ENCODE measurements at regions not wholly inside any gene's neighbourhood (a gene's known extent, or its start where the extent isn't known, plus 50 kb on each side); places are given as distances from the start of the nearest gene placed in this dataset.

DNA sequence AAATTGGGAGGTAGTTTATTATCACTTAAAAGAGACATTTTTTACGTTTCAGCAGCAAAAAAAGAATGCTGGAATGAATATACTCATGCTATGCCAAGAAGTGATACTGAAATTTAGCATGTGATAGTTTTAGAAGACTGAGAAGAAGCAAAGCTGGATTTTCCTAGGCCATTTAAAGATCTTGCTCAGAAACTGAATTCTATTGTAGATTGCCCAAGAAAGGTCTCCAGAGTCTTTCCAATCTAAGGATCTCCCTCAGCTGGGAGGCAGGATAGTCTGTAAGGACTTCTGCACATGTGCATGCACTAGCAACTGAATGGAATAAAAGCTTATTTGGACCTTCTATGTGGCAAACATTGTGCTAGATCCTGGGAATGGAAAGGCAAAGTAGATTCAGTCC lies 334.5 kb downstream of the DTWD2 start:
- H3K36me3 Mint-ChIP-seq (ENCODE audit: low read depth): no peaks in the 10 kb centered on the region
- no peak overlapping the region for H3K27ac Mint-ChIP-seq
- no peaks in the 10 kb centered on the region for H3K27me3 Mint-ChIP-seq (ENCODE audit: low read depth)
- no peak overlapping the region for H3K4me3 Mint-ChIP-seq
- H3K4me1 Mint-ChIP-seq (ENCODE audit: low read depth): no peaks in the 10 kb centered on the region
- peaks cover 29% of the 10 kb centered on the region for H3K9me3 Mint-ChIP-seq

DNA sequence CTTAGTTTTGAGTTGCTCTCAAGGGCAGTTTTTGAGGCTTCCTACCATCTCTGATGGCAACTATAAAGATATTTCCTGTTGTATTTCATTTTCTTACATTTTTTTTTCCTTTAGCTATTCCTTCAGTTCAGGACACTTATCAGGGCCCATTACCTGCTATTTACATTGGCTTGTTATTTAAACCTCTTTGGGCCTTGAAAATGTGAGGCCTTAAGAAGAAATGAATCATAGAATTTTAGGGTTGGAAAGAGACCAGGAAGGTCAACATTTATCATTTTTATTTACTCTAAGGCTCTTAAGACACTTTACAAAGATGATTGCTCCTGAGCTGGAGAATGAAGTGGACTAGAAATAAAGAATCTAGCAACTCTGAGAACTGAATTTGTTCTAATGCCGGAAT lies 335.2 kb downstream of the DTWD2 start:
- H3K36me3 Mint-ChIP-seq (ENCODE audit: low read depth): no peaks in the 10 kb centered on the region
- H3K9me3 Mint-ChIP-seq: peaks cover 23% of the 10 kb centered on the region
- no peaks in the 10 kb centered on the region for H3K27me3 Mint-ChIP-seq (ENCODE audit: low read depth)
- no peaks in the 10 kb centered on the region for H3K4me1 Mint-ChIP-seq (ENCODE audit: low read depth)
- H3K4me3 Mint-ChIP-seq: no peak overlapping the region
- H3K27ac Mint-ChIP-seq: no peak overlapping the region

DNA sequence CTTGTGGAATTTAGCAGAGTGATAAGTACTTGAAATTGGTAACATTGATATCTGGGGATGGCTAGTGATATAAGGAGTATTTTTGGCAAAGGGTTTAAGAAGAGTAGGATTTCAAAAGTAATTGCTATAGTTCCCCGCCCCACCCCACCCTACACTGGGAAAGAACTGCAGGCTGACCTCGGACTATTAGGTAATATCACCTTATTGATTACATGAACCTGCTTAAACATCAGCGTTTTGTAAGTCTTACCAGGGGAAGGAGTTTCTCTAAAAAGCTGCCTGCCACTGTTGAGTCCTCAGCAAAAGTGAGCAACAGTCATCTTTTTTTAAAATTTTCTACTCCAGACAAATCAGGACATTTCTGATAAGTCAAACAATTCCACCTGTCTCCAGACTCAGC lies 337.3 kb downstream of the DTWD2 start:
- no peaks in the 10 kb centered on the region for H3K27me3 Mint-ChIP-seq (ENCODE audit: low read depth)
- H3K27ac Mint-ChIP-seq: no peak overlapping the region
- no peaks in the 10 kb centered on the region for H3K36me3 Mint-ChIP-seq (ENCODE audit: low read depth)
- peaks cover 1% of the 10 kb centered on the region for H3K9me3 Mint-ChIP-seq
- H3K4me1 Mint-ChIP-seq (ENCODE audit: low read depth): no peaks in the 10 kb centered on the region
- no peak overlapping the region for H3K4me3 Mint-ChIP-seq

DNA sequence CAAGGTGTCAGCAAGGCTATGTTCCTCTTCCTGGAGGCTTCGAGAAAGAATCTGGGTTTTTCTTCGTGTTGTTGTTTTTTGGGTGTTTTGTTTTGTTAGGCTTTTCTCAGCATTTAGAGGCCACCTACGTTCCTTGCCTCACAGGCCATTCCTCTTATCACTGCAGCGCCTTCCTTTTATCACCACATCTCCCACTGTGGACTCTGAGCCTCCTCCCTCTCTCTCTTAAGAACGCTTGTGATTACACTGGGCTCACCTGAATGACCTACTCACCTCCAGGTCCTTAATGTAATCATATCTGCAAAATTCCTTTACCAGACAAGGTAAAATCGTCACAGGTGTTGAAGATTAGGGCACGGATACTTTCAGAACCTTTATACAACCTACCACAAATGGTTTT lies 340.8 kb downstream of the DTWD2 start:
- Mint-ChIP-seq H3K4me1 (ENCODE audit: low read depth) (no peaks in the 10 kb centered on the region), H3K4me3 (no peak overlapping the region), H3K9me3 (no peaks in the 10 kb centered on the region), H3K27ac (no peak overlapping the region), H3K27me3 (ENCODE audit: low read depth) (no peaks in the 10 kb centered on the region), H3K36me3 (ENCODE audit: low read depth) (no peaks in the 10 kb centered on the region)

DNA sequence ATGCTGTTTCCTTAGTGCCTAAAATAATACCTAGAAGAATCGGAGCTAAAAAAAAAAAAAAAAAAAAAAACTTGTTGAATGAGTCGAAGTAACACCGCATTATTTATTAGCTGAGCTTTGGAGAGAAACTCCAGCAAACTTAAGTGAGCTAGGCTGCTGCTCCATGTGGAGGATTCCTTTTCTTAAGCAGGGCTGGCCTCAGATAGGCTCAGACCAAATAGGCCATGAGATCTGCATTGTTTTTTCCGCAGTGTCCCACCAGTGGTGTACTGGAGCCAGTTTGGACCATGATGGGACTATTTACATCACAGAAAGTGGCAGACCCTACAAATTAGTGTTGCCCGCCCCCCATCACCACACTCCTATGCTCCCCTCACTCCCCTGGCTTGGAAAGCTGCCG lies 341.4 kb downstream of the DTWD2 start:
- Mint-ChIP-seq H3K9me3 (no peaks in the 10 kb centered on the region), H3K36me3 (ENCODE audit: low read depth) (no peaks in the 10 kb centered on the region), H3K4me3 (no peak overlapping the region), H3K27ac (no peak overlapping the region), H3K4me1 (ENCODE audit: low read depth) (no peaks in the 10 kb centered on the region), H3K27me3 (ENCODE audit: low read depth) (no peaks in the 10 kb centered on the region)

DNA sequence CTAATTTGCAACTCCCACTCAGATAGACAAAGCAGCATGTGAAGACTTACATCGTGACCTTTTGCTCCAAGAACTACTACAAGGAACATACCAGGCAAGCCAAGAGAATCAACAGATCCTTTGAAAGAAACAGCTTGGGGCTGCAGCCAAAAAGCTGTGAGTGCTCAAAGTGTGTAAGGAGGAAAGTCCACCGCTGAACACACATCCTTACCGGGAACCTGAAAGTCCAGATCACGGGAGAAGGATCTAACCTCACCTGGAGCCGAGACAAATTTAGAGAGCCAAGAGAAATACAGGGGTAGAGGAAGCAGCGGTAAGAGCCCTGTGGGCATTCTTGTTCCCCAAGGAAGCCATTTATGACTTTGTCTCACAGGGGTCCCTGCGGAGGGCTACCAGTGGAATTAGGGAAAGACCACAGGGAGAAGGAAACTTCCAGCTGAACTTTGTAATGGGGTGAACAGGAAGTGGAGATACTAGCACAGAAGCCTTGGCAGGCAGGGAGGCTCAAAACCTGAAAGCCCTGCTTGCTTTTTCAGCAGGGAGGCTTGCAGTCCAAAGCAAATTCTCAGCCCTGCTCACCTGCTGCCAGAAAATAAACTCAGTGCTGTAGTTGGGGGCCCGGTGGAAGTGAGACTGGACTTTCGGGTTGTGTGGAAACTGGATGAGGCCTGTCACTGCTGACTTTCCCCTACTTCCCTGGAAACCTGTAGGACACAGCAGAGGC lies 350.2 kb downstream of the DTWD2 start:
- Mint-ChIP-seq H3K9me3 (peaks cover 17% of the 10 kb centered on the region), H3K4me1 (ENCODE audit: low read depth) (no peaks in the 10 kb centered on the region), H3K36me3 (ENCODE audit: low read depth) (no peaks in the 10 kb centered on the region)

DNA sequence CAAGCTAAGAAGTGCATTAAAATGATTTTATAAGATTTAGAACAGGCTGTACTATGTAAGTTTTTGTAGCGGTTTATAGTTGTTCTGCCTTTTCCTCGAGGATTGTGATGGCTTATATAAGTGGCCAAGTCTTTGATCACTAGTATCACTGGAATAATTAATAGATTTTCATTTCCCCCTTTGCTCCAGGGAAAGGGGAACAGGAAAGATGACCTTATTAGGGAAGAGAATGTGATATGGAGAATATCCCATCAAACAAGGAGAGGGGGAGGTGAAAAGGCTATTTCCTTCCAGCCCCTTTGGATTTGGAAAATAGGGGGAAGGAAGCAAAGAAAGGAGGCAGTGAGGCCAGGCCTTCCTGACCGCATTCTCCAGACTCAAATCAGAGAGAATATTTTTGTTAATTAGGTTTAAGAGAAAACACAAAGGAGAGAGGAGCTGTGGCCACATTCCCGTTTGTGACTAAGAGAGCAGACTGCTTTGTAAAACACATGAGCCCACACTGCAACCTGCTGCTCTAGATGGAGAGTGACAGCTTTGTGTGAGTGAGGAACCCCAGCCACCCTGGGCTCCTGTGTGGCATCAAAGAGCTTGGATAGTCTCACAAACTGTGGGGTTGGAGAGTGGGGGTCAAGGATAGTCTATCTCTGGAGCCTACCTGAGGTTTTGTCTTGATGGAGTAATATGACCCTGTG lies 359.5 kb downstream of the DTWD2 start:
- Mint-ChIP-seq H3K36me3 (ENCODE audit: low read depth) (no peaks in the 10 kb centered on the region), H3K4me3 (no peak overlapping the region), H3K4me1 (ENCODE audit: low read depth) (no peaks in the 10 kb centered on the region), H3K9me3 (no peaks in the 10 kb centered on the region), H3K27me3 (ENCODE audit: low read depth) (no peaks in the 10 kb centered on the region), H3K27ac (no peak overlapping the region)

More for the DNA sequence above, 350.2 kb downstream of the DTWD2 start:
- H3K27me3 Mint-ChIP-seq (ENCODE audit: low read depth): no peaks in the 10 kb centered on the region
- no peak overlapping the region for H3K4me3 Mint-ChIP-seq
- no peak overlapping the region for H3K27ac Mint-ChIP-seq

DNA sequence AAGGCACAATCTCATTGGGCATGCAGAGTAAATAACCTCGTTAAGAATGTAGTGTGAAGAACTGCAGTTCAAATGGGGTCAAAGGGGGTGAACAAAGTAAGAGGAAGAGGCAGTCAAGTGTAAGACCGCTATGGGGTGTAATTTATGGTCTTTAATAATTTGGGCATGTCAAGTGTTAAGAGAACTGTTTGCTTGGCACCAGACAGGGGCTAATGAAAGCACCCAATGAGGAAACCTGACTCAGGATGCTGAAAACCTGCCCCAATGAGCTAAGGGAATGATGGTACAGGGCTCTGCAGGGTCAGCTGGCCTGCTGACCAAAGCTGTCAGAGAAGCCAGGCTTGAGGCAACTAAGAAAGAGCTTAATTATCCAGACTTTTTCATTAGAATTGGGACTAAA lies 368.1 kb downstream of the DTWD2 start:
- Mint-ChIP-seq H3K4me3 (no peak overlapping the region), H3K27me3 (ENCODE audit: low read depth) (no peaks in the 10 kb centered on the region), H3K27ac (no peak overlapping the region), H3K4me1 (ENCODE audit: low read depth) (no peaks in the 10 kb centered on the region), H3K9me3 (no peaks in the 10 kb centered on the region), H3K36me3 (ENCODE audit: low read depth) (no peaks in the 10 kb centered on the region)

DNA sequence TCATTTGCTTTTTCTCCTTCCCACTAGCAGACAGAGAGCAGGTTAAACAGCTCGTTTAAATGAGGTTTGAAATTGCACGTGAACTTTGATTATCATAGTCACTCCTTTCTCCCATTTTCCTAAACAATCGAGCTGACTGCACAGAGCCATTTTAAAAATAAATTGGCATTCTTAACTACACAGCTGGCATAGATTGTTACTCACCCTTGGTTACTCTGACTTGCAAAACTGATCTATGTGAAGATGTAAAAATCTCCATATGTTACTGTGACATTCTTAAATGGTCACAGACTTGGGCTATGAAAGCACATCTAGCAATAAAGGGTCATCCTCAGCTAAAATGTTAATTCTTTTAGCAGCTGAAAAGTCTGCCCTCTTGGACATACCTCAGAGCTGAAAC lies 368.5 kb downstream of the DTWD2 start:
- Mint-ChIP-seq H3K4me3 (no peak overlapping the region), H3K27me3 (ENCODE audit: low read depth) (no peaks in the 10 kb centered on the region), H3K9me3 (no peaks in the 10 kb centered on the region), H3K36me3 (ENCODE audit: low read depth) (no peaks in the 10 kb centered on the region), H3K4me1 (ENCODE audit: low read depth) (no peaks in the 10 kb centered on the region), H3K27ac (no peak overlapping the region)

DNA sequence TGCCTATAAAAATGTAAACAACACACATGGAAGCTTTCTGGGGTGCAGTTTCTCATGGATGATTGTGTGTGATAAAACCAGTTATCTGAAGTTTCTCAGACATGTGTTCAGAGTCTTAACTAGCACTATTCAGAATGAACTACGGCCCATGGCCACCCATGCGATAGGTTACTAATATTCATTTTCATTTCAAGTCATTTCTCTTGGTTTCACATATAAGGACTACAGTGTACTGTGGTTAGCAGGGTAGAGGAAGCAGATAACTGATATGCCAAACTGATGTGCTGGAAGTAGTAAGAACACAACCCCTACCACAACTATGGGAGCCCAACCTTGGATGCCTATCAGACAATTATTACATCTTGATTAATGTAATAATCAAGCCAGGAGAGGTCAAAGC lies 372.1 kb downstream of the DTWD2 start:
- Mint-ChIP-seq H3K4me1 (ENCODE audit: low read depth) (no peaks in the 10 kb centered on the region), H3K4me3 (no peak overlapping the region), H3K27me3 (ENCODE audit: low read depth) (no peaks in the 10 kb centered on the region), H3K27ac (no peak overlapping the region), H3K36me3 (ENCODE audit: low read depth) (no peaks in the 10 kb centered on the region), H3K9me3 (no peaks in the 10 kb centered on the region)

DNA sequence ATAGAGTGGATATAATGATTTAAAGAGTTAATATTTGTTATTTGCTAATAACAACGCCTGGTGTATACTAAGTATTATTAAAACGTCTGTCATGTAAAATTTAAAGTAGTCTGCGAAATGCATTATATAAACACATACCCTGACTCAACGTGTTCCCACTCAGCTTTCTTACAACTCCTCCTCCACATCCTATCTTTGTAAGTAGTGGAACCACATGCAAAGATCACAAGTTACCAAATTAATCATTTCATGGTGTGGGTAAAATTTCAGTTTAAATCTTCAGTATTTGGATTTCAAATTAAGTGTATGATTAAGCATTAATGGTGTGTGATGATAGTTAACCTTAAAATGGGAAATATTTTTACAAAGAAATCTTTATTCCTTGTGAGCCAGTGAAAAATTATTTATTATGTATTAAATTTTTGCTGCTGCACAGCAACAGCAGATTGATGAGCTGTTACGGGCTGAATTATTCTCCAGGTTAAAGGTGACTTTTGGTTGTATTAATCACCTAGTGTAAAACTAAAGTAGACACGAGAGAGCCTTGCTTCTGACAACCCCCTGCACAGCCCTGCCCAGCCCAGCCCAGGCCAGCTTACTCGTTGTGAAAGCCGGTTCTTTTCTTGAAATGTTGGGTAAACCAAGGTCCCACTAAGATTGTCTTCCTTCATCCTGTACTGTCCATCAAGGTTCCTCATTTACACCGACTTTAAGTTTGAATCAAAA lies 373.5 kb downstream of the DTWD2 start:
- Mint-ChIP-seq H3K4me3 (no peak overlapping the region), H3K27ac (no peak overlapping the region), H3K36me3 (ENCODE audit: low read depth) (no peaks in the 10 kb centered on the region), H3K27me3 (ENCODE audit: low read depth) (no peaks in the 10 kb centered on the region), H3K9me3 (no peaks in the 10 kb centered on the region), H3K4me1 (ENCODE audit: low read depth) (no peaks in the 10 kb centered on the region)

DNA sequence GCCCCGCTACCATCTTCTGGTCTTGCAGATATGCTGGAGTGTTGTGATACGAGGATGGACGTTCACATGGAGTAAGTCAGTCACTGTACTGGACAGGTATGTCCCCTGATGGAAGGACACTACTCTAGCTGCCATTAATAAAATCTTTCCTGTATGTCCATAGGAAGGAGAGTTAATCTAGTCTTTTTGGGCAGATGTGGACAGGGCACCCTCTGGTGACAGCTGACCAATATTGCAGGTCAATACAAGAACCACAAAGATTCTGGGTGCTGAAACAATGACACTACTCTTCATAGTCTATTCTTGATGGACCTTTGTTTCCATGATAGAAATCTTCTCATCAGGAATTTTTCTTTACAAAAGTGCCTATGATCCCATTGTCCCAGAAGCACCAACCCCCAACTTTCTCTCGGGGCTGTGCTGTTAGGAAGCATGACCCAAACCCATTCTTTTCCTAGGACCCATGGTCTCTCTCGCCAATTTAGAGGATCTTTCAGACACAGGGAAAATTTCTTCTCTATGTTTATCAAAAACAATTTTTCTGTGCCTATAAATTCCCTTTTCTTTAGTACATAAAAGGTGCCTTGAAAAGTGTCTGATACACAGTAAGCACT lies 376.9 kb downstream of the DTWD2 start:
- H3K9me3 Mint-ChIP-seq: no peaks in the 10 kb centered on the region
- no peaks in the 10 kb centered on the region for H3K4me1 Mint-ChIP-seq (ENCODE audit: low read depth)
- no peak overlapping the region for H3K27ac Mint-ChIP-seq
- no peak overlapping the region for H3K4me3 Mint-ChIP-seq
- no peaks in the 10 kb centered on the region for H3K27me3 Mint-ChIP-seq (ENCODE audit: low read depth)
- H3K36me3 Mint-ChIP-seq (ENCODE audit: low read depth): no peaks in the 10 kb centered on the region

DNA sequence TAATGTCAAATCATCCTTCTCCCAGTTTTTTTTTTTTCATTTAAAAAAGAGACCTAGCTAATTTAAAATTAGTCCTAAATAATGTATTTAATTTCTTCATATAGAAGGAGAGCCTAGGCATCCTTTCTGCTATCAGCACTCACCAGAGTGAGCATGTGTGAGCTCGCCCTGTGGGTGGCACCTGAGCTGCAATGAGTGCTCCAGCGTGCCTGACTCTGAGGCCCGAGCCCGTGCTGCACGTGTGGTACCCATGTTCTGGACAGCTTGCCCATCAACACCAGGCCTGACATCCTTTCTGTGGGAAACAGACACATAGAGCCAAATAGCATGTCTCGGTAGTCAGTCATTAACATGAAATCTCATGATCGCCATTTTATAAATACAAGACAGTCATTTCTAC lies 381.4 kb downstream of the DTWD2 start:
- no peaks in the 10 kb centered on the region for H3K27me3 Mint-ChIP-seq (ENCODE audit: low read depth)
- no peaks in the 10 kb centered on the region for H3K9me3 Mint-ChIP-seq
- H3K4me3 Mint-ChIP-seq: no peak overlapping the region
- H3K4me1 Mint-ChIP-seq (ENCODE audit: low read depth): no peaks in the 10 kb centered on the region
- no peaks in the 10 kb centered on the region for H3K36me3 Mint-ChIP-seq (ENCODE audit: low read depth)
- no peak overlapping the region for H3K27ac Mint-ChIP-seq

DNA sequence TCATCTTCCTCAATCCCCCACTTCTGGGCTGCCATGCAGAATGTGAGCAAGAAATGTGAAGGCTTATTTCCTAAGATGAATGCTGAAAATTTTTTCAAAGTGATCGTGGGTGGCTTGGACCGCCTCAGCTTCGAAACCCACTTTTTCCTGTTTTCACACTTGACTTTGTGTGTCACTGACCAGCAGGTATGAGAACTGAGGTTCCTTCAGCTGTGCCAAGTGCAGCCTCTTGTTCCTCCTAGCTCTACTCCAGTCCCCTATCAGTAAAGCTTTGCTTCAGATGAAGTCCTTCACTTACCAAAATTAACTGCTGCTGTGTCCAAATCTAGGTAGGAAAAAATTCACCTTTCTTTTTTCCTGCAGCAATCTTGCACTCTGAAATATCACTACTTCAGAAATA lies 382.6 kb downstream of the DTWD2 start:
- H3K4me3 Mint-ChIP-seq: no peak overlapping the region
- H3K4me1 Mint-ChIP-seq (ENCODE audit: low read depth): no peaks in the 10 kb centered on the region
- H3K9me3 Mint-ChIP-seq: no peaks in the 10 kb centered on the region
- no peaks in the 10 kb centered on the region for H3K36me3 Mint-ChIP-seq (ENCODE audit: low read depth)
- no peak overlapping the region for H3K27ac Mint-ChIP-seq
- no peaks in the 10 kb centered on the region for H3K27me3 Mint-ChIP-seq (ENCODE audit: low read depth)

DNA sequence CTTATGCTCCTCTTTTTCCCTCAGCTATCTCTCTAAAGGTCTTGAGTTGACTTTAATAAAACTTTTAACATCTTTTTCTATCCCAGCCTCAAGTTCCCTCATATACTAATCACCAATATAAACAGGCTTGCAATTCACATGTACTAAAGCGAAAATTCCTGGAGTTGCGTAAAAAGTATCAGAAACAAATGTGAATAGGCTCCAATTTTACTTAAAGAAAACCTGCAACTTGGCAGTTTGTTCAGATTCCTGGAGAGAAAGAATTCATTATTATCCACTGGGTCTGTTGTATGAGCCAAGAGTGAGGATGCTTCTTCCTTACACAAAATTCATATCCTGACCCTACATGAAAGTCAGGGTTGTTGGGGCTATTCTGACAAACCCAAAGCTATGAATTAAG lies 384.2 kb downstream of the DTWD2 start:
- Mint-ChIP-seq H3K4me3 (no peak overlapping the region), H3K27ac (no peak overlapping the region), H3K4me1 (ENCODE audit: low read depth) (no peaks in the 10 kb centered on the region), H3K27me3 (ENCODE audit: low read depth) (no peaks in the 10 kb centered on the region), H3K36me3 (ENCODE audit: low read depth) (no peaks in the 10 kb centered on the region), H3K9me3 (no peaks in the 10 kb centered on the region)
